Amniotic epithelial cell (primary cell): ENCODE measurements at regions not wholly inside any gene's neighbourhood (a gene's known extent, or its start where the extent isn't known, plus 50 kb on each side); places are given as distances from the start of the nearest gene placed in this dataset.

Experiments
- DNase-seq: peaks from one replicate; pipeline ENCODE4 v3.0.0-alpha.2; 2010; ENCODE audit warnings: low read depth

GRCh38 chr12:83224012-83224411 lies 537.3 kb downstream of the TMTC2 start:
- DNase-seq = no peak

GRCh38 chr12:83220774-83221173 lies 534.1 kb downstream of the TMTC2 start:
- DNase-seq = no peak

- no peak for DNase-seq
Observed at GRCh38 chr12:83216230-83216629, 529.5 kb downstream of the TMTC2 start.

GRCh38 chr12:83214185-83214584 lies 527.5 kb downstream of the TMTC2 start:
- DNase-seq = peak; percentile 2

GRCh38 chr12:83210933-83211332 lies 524.2 kb downstream of the TMTC2 start:
- no peak for DNase-seq

GRCh38 chr12:83199069-83199468 lies 512.4 kb downstream of the TMTC2 start:
- no peak for DNase-seq

- no peak for DNase-seq
Observed at GRCh38 chr12:83198291-83199015, 511.7 kb downstream of the TMTC2 start.

GRCh38 chr12:83197483-83197914 lies 510.8 kb downstream of the TMTC2 start:
- DNase-seq = no peak

- DNase-seq = no peak
Observed at GRCh38 chr12:83196694-83197350, 510.1 kb downstream of the TMTC2 start.

GRCh38 chr12:83190631-83191390 lies 504.1 kb downstream of the TMTC2 start:
- peak; percentile 18 for DNase-seq

GRCh38 chr12:83186419-83186818 lies 499.7 kb downstream of the TMTC2 start:
- DNase-seq = no peak

- DNase-seq = no peak
Observed at GRCh38 chr12:83185241-83185640, 498.5 kb downstream of the TMTC2 start.
